B cell (primary cell): ENCODE measurements at regions not wholly inside any gene's neighbourhood (a gene's known extent, or its start where the extent isn't known, plus 50 kb on each side); places are given as distances from the start of the nearest gene placed in this dataset.

Source experiments
- ATAC-seq: fragments of 200-7000 bp; cut with Tn5 transposase; one replicate; pipeline ENCODE4 v1.10.0; 2021; ENCODE audit warnings: low read depth, mild to moderate bottlenecking, moderate number of reproducible peaks, moderate library complexity
- CTCF ChIA-PET: fragments of 350-600 bp; sonication (Branson Sonifier 250); formaldehyde crosslinking; loops from one replicate; lab custom pipeline; 2021; ENCODE audit warnings: antibody characterized with exemption, inconsistent platforms; lab: Charles Lee
- POLR2A ChIA-PET: fragments of 350-600 bp; sonication (Branson Sonifier 250); formaldehyde crosslinking; loops from one replicate; lab custom pipeline; 2021; ENCODE audit warnings: antibody characterized with exemption; lab: Charles Lee
- DNase-seq: peaks from one replicate; pipeline ENCODE4 v3.0.0; 2013
- H2AFZ ChIP-seq: 2 replicates; pipeline ENCODE4 v1.6.1; 2012; ENCODE audit warnings: mild to moderate bottlenecking, low read depth, low read length; ENCODE audit not compliant: insufficient read depth, poor library complexity, severe bottlenecking
- H3K27ac ChIP-seq, 2 donors: 1 replicate in 1 of 2; 2 replicates in 1 of 2; pipeline ENCODE4 v1.5.1; 2012 to 2013; ENCODE audit warnings: low read length in 2 of 2, mild to moderate bottlenecking in 2 of 2, moderate library complexity in 1 of 2
- H3K27me3 ChIP-seq, 4 experiments: fragments of 200-600 bp in 1 of 4; sonication (generic) in 1 of 4; replicated peaks in 1 of 4; 1 replicate in 2 of 4; 2 replicates in 2 of 4; pipeline versions ENCODE4 v1.6.1 to v1.7.0; 2013 to 2016; ENCODE audit warnings: low read length in 3 of 4, mild to moderate bottlenecking in 2 of 4, mixed read lengths in 1 of 4, moderate library complexity in 1 of 4; ENCODE audit not compliant: insufficient read depth in 4 of 4, control insufficient read depth in 3 of 4; ENCODE audit errors: control extremely low read depth in 1 of 4
- H3K36me3 ChIP-seq, 2 experiments: replicated peaks in 1 of 2; 1 replicate in 1 of 2; 2 replicates in 1 of 2; pipeline versions ENCODE4 v1.6.1 to v1.7.1; 2013; ENCODE audit warnings: low read length in 1 of 2; ENCODE audit not compliant: insufficient read depth in 2 of 2, control insufficient read depth in 1 of 2; ENCODE audit errors: control extremely low read depth in 1 of 2, extremely low read depth in 1 of 2
- H3K4me1 ChIP-seq, 2 donors: fragments of 200-600 bp in 1 of 2; sonication (generic) in 1 of 2; 1 replicate in 1 of 2; 2 replicates in 1 of 2; pipeline versions ENCODE4 v1.5.1 to v1.6.1; 2013 to 2017; ENCODE audit warnings: low read length in 2 of 2; ENCODE audit not compliant: control insufficient read depth in 2 of 2, insufficient read depth in 2 of 2
- H3K4me2 ChIP-seq: replicated peaks from 2 replicates; pipeline ENCODE3; 2012; ENCODE audit warnings: mild to moderate bottlenecking, low read depth, low read length; ENCODE audit not compliant: poor library complexity, severe bottlenecking
- H3K4me3 ChIP-seq, 5 experiments: fragments of 200-600 bp in 1 of 5; sonication (generic) in 1 of 5; 1 replicate in 3 of 5; 2 replicates in 2 of 5; pipeline versions ENCODE4 v1.5.1 to v1.7.0; 2011 to 2016; ENCODE audit warnings: low read length in 4 of 5, mild to moderate bottlenecking in 4 of 5, low read depth in 2 of 5, control low read depth in 1 of 5, moderate library complexity in 1 of 5; ENCODE audit not compliant: insufficient read depth in 1 of 5; ENCODE audit errors: control extremely low read depth in 1 of 5, extremely low read depth in 1 of 5
- H3K79me2 ChIP-seq: fragments of 200-600 bp; sonication (generic); one replicate; pipeline ENCODE4 v1.6.0; 2016; ENCODE audit warnings: low read length; ENCODE audit not compliant: control insufficient read depth, insufficient read depth
- H3K9ac ChIP-seq: fragments of 200-600 bp; sonication (generic); 2 replicates; pipeline ENCODE4 v1.6.1; 2017; ENCODE audit warnings: mild to moderate bottlenecking, low read length, moderate library complexity
- H3K9me3 ChIP-seq, 3 donors: one replicate each; pipeline versions ENCODE4 v1.6.1 to v1.7.1; 2013; ENCODE audit warnings: low read length in 2 of 3; ENCODE audit not compliant: control insufficient read depth in 2 of 3, insufficient read depth in 1 of 3; ENCODE audit errors: control extremely low read depth in 1 of 3
- H4K20me1 ChIP-seq: 2 replicates; pipeline ENCODE4 v1.6.0; 2012; ENCODE audit warnings: mild to moderate bottlenecking, low read length; ENCODE audit not compliant: insufficient read depth, control insufficient read depth, poor library complexity, severe bottlenecking
- H3K27ac Mint-ChIP-seq: one replicate; pipeline ENCODE4 v1.8.0; 2021; ENCODE audit warnings: mixed read lengths
- H3K27me3 Mint-ChIP-seq: one replicate; pipeline ENCODE4 v1.8.0; 2021; ENCODE audit warnings: mixed read lengths
- H3K4me1 Mint-ChIP-seq: one replicate; pipeline ENCODE4 v1.8.0; 2021; ENCODE audit warnings: mixed read lengths
- H3K4me3 Mint-ChIP-seq: one replicate; pipeline ENCODE4 v1.8.0; 2021; ENCODE audit warnings: mixed read lengths
- H3K9me3 Mint-ChIP-seq: one replicate; pipeline ENCODE4 v1.8.0; 2022; ENCODE audit warnings: mixed read lengths; ENCODE audit not compliant: insufficient read depth
- EZH2 ChIP-seq: IDR thresholded peaks from 2 replicates; pipeline ENCODE4 v1.6.1; 2012; ENCODE audit warnings: borderline replicate concordance, low read depth, mild to moderate bottlenecking, moderate library complexity, low read length; ENCODE audit not compliant: insufficient read depth, poor library complexity, severe bottlenecking
- WGBS: methylation state at CpG from one replicate; pipeline ENCODE4 v1.1.5; 2013; ENCODE audit warnings: missing lambda C conversion rate; ENCODE audit not compliant: insufficient coverage; 5-methylcytosine and 5-hydroxymethylcytosine counted together
- intact Hi-C: fragments of 100-400 bp; cut with micrococcal nuclease; formaldehyde crosslinking; loops from one replicate; pipeline ENCODE4 v1.10.0; 2022
- TF ChIP-seq, protein P1 (sequence below): fragments of 200-600 bp; IDR thresholded peaks from one replicate; pipeline ENCODE4 v1.8.0; 2022; ENCODE audit warnings: antibody characterized with exemption, mild to moderate bottlenecking

DNA sequence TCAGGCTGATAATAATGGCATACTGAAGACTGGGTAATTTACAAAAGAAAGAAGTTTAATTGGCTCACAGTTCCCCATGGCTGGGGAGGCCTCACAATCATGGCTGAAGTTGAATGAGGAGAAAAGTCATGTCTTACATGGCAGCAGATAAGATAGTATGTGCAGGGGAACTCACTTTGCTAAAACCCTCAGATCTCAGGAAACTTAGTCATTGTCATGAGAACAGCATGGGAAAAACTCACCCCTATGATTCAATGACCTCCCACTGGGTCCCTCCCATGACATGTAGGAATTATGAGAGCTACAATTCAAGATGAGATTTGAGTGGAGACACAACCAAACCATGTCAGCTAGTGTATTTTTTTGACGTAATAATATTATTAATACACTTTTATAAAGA is 149.8 kb upstream of the BOD1L1 start:
- no peak overlapping the region for H3K27ac ChIP-seq
- H4K20me1 ChIP-seq: no peaks in the 10 kb centered on the region
- H3K27me3 ChIP-seq: no peaks in the 10 kb centered on the region
- ATAC-seq: no peak
- no peaks in the 10 kb centered on the region for H3K4me1 Mint-ChIP-seq
- TF ChIP-seq EZH2: no peak
- TF ChIP-seq, protein P1, sequence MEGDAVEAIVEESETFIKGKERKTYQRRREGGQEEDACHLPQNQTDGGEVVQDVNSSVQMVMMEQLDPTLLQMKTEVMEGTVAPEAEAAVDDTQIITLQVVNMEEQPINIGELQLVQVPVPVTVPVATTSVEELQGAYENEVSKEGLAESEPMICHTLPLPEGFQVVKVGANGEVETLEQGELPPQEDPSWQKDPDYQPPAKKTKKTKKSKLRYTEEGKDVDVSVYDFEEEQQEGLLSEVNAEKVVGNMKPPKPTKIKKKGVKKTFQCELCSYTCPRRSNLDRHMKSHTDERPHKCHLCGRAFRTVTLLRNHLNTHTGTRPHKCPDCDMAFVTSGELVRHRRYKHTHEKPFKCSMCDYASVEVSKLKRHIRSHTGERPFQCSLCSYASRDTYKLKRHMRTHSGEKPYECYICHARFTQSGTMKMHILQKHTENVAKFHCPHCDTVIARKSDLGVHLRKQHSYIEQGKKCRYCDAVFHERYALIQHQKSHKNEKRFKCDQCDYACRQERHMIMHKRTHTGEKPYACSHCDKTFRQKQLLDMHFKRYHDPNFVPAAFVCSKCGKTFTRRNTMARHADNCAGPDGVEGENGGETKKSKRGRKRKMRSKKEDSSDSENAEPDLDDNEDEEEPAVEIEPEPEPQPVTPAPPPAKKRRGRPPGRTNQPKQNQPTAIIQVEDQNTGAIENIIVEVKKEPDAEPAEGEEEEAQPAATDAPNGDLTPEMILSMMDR: no peak
- ChIA-PET POLR2A (no interaction called here), CTCF (no interaction called here)
- no peak overlapping the region for H3K9ac ChIP-seq
- peaks cover 4% of the 10 kb centered on the region for H3K27me3 Mint-ChIP-seq
- WGBS: no CpG with 5 or more reads among the region's 1 CpG
- H3K9me3 ChIP-seq: peaks cover 0 to 13% (median 0%) of the 10 kb centered on the region in 3 donors
- no peak overlapping the region for H3K4me2 ChIP-seq
- intact Hi-C loops: no loop called here
- H3K4me3 Mint-ChIP-seq: no peak overlapping the region
- H3K27ac Mint-ChIP-seq: no peak overlapping the region
- no peak overlapping the region for H3K4me3 ChIP-seq
- no peaks in the 10 kb centered on the region for H3K79me2 ChIP-seq
- no peak overlapping the region for H2AFZ ChIP-seq
- H3K9me3 Mint-ChIP-seq: no peaks in the 10 kb centered on the region
- no peak for DNase-seq
- H3K36me3 ChIP-seq: no peaks in the 10 kb centered on the region
- no peaks in the 10 kb centered on the region for H3K4me1 ChIP-seq

DNA sequence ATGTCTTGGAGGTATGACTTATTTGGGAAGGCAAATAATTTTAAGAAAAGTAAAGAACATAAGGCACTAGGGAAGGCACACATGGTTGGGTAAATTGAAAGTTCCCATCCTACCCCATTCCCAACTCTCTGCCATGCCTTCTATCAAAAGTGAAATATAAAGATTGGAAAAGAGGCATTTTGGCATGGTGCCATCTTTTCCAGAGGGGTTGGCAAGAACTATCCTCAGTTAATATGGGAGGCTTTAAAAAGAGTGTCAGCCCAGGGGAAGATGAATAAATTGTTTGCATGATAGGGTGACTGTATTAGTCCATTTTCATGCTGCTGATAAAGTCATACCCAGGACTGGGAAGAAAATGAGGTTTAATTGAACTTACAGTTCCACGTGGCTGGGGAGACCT is 150.8 kb upstream of the BOD1L1 start:
- Histone ChIP-seq H3K79me2 (no peaks in the 10 kb centered on the region), H3K9me3 (peaks cover 0 to 13% (median 0%) of the 10 kb centered on the region in 3 donors), H3K9ac (no peak overlapping the region), H3K4me3 (no peak overlapping the region), H2AFZ (no peak overlapping the region), H3K27me3 (no peaks in the 10 kb centered on the region), H3K36me3 (no peaks in the 10 kb centered on the region), H3K4me2 (no peak overlapping the region), H3K4me1 (no peaks in the 10 kb centered on the region), H4K20me1 (no peaks in the 10 kb centered on the region), H3K27ac (no peak overlapping the region)
- Mint-ChIP-seq H3K27me3 (peaks cover 4% of the 10 kb centered on the region), H3K4me1 (no peaks in the 10 kb centered on the region), H3K27ac (no peak overlapping the region), H3K4me3 (no peak overlapping the region), H3K9me3 (no peaks in the 10 kb centered on the region)
- intact Hi-C loops: no loop called here
- 71% methylated on average over 1 of the region's 1 CpG for WGBS
- POLR2A ChIA-PET: no interaction called here
- CTCF ChIA-PET: no interaction called here
- ATAC-seq (no peak), DNase-seq (no peak)
- TF ChIP-seq EZH2: no peak
- TF ChIP-seq, protein P1: no peak
